Endothelial cell of umbilical vein (primary cell): ENCODE measurements at regions not wholly inside any gene's neighbourhood (a gene's known extent, or its start where the extent isn't known, plus 50 kb on each side); places are given as distances from the start of the nearest gene placed in this dataset.
"Not testable (repeated sequence)": the region's sequence is repeated elsewhere in the genome, so short reads cannot be mapped to it uniquely, and the experiment has no call there.

Source experiments
- CTCF ChIP-seq, 2 donors: IDR thresholded peaks; 1 replicate in 1 of 2; 2 replicates in 1 of 2; pipeline ENCODE4 v1.5.1; 2011; ENCODE audit warnings: low read length in 2 of 2, mild to moderate bottlenecking in 2 of 2, moderate library complexity in 2 of 2, control low read depth in 1 of 2, inconsistent platforms in 1 of 2, low read depth in 1 of 2; ENCODE audit not compliant: insufficient read depth in 1 of 2; ENCODE audit errors: extremely low read depth in 1 of 2
- EZH2 ChIP-seq: IDR thresholded peaks from 2 replicates; pipeline ENCODE4 v1.6.1; 2012; ENCODE audit warnings: borderline replicate concordance, low read depth, mild to moderate bottlenecking, moderate library complexity, low read length, inconsistent platforms; ENCODE audit not compliant: severe bottlenecking
- FOS ChIP-seq: IDR thresholded peaks from 2 replicates; pipeline ENCODE4 v1.6.1; 2011; ENCODE audit warnings: mild to moderate bottlenecking, low read length, moderate library complexity, borderline replicate concordance; ENCODE audit not compliant: insufficient read depth
- GATA2 ChIP-seq: IDR thresholded peaks from 2 replicates; pipeline ENCODE4 v1.7.0; 2011; ENCODE audit warnings: low read depth, mild to moderate bottlenecking, moderate library complexity, mixed read lengths, low read length; ENCODE audit not compliant: insufficient read length, insufficient read depth
- JUN ChIP-seq: IDR thresholded peaks from 2 replicates; pipeline ENCODE4 v1.6.1; 2011; ENCODE audit warnings: borderline replicate concordance, low read depth; ENCODE audit not compliant: insufficient read length, insufficient read depth
- MAX ChIP-seq: IDR thresholded peaks from 2 replicates; pipeline ENCODE4 v1.6.1; 2011; ENCODE audit not compliant: insufficient read depth, insufficient read length
- MYC ChIP-seq: IDR thresholded peaks from one replicate; pipeline ENCODE4 v1.6.1; 2011; ENCODE audit warnings: mild to moderate bottlenecking, low read depth, low read length
- POLR2A ChIP-seq: IDR thresholded peaks from 2 replicates; pipeline ENCODE4 v1.6.1; 2012; ENCODE audit warnings: low read depth, mild to moderate bottlenecking, control low read depth, low read length
- POLR2AphosphoS5 ChIP-seq: IDR thresholded peaks from 2 replicates; pipeline ENCODE4 v1.6.1; 2012; ENCODE audit warnings: low read depth, mild to moderate bottlenecking, control low read depth, low read length, moderate library complexity; ENCODE audit not compliant: insufficient read depth

DNA sequence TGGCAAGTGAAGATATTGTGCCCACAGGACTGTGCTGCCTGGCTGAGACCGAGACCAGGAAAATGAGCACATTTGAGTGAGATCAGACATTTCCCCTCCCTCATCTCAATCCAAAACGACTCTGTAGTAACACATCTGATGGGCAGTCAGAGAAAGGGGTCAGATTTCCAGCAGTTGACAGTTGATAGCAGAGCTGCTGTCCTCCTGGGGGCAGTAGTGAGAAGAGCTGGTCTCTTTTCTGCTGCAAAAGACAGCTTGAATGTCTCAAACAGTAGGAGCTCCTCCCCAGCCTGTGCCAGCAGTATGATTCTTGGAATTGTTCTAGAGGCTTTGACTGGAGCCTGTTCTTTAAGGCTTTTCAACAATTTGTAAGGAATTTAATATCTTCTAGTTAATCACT lies 1396.3 kb downstream of the RPIA start:
- TF ChIP-seq EZH2; CTCF (IDR thresholded peaks at IDR 0.05; ENCODE audit: extremely low read depth in 1 of 2, insufficient read depth in 1 of 2, low read depth in 1 of 2, low read length in 2 of 2); POLR2A; JUN; POLR2AphosphoS5; MYC; MAX; FOS; GATA2: not testable (repeated sequence)
